ENCODE measurements at regions not wholly inside any gene's neighbourhood (a gene's known extent, or its start where the extent isn't known, plus 50 kb on each side); places are given as distances from the start of the nearest gene placed in this dataset.
A peak's percentile ranks its signal among the peaks of the same experiment; 100 is the strongest.

DNA sequence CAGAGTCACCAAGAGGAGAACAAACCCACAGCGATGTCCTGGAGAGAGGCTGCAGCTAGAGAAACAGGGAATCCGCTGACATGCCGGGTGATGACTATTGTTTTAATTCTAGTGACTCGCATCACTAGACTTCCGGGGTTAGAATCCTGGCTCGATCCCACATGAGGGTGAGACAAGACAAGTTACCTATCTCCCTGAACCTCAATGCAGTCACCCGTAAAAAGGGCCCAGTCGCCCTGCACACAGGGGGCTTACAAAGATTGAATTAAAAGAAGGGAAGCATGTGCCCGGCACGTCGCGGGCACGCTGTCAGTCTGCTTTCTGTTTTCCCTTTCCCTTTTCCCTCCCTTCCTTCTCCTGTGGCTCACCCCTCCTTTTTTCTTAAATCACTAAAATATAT, 212.9 kb upstream of the FOXF1 start:
- Histone ChIP-seq H3K27ac (ENCODE audit: insufficient read depth in 1 of 2, low read depth in 1 of 2, low read length in 2 of 2, poor library complexity in 1 of 2, severe bottlenecking in 2 of 2) (no peak overlapping the region), H3K27me3 (replicated peaks in 2 of 5; ENCODE audit: control insufficient read depth in 4 of 5, insufficient read depth in 5 of 5, low read length in 4 of 5) (peaks cover 3 to 85% (median 47%) of the 10 kb centered on the region in 5 experiments), H3K4me3 (ENCODE audit: control insufficient read depth in 1 of 7, extremely low read depth in 1 of 7, insufficient read depth in 4 of 7, low read depth in 2 of 7, low read length in 6 of 7) (no peak overlapping the region), H3K9me3 (ENCODE audit: control extremely low read depth in 1 of 5, control insufficient read depth in 4 of 5, insufficient read depth in 2 of 5, low read depth in 1 of 5, low read length in 4 of 5) (peaks cover 0 to 5% (median 0%) of the 10 kb centered on the region in 5 experiments), H3K36me3 (ENCODE audit: control insufficient read depth in 4 of 4, insufficient read depth in 4 of 4, low read length in 3 of 4) (no peaks in the 10 kb centered on the region), H3K4me1 (ENCODE audit: control extremely low read depth in 1 of 4, control insufficient read depth in 4 of 4, insufficient read depth in 4 of 4, low read length in 3 of 4) (peaks cover 0 to 9% (median 7%) of the 10 kb centered on the region in 4 experiments)
- POLR2A ChIA-PET = no interaction called here
- CTCF ChIA-PET = no interaction called here
- 70% methylated on average over 7 of the region's 13 CpGs for WGBS (ENCODE audit: insufficient coverage)
- peak in 1 of 3 donors; percentile 16 for DNase-seq

DNA sequence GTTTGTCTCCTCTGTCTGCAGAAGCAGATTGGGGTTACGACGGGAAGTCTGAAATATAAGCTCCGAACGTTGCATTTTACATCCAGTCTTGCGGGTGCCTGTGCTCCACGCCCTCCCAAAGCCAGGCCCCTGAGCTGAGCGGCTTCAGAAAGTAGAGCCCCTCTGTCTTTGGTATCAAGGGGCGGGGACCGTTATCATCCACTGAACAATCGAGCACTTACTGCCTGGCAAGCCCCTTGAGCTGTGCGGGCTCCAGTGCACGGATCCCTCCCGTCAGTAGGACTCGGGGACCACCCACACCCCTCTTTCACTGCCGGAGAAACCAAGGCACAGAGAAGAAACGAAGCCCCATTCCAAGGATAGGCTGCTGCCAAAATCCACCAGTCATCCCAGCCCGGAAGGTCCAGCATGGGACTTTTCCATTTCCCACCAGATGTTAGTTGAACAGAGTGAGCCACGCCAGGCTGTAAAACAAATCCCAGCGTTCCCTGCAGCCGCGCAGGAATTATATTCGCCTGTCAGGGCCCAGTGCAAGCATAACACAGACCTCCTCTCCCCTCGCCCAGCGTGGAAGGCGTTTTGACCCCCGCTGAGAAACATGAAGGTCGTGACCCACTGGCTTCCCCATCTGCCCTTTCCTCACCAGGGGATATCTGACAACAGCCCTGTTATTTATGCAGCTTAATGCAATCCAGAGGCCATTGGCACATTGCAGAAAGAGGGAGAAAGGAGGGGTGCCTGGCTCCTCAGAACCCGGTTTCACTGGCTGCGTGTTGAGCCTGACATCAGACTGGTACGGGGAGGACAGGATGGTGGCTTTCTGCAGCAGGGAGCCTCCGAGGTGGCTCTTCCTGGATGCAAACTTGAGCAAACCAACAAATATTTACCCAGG, 212.2 kb upstream of the FOXF1 start:
- CTCF ChIA-PET = no interaction called here
- Histone ChIP-seq H3K27me3 (replicated peaks in 2 of 5; ENCODE audit: control insufficient read depth in 4 of 5, insufficient read depth in 5 of 5, low read length in 4 of 5) (peaks cover 3 to 80% (median 46%) of the 10 kb centered on the region in 5 experiments), H3K4me3 (ENCODE audit: control insufficient read depth in 1 of 7, extremely low read depth in 1 of 7, insufficient read depth in 4 of 7, low read depth in 2 of 7, low read length in 6 of 7) (no peak overlapping the region), H3K4me1 (ENCODE audit: control extremely low read depth in 1 of 4, control insufficient read depth in 4 of 4, insufficient read depth in 4 of 4, low read length in 3 of 4) (peaks cover 0 to 9% (median 7%) of the 10 kb centered on the region in 4 experiments), H3K27ac (ENCODE audit: insufficient read depth in 1 of 2, low read depth in 1 of 2, low read length in 2 of 2, poor library complexity in 1 of 2, severe bottlenecking in 2 of 2) (no peak overlapping the region), H3K36me3 (ENCODE audit: control insufficient read depth in 4 of 4, insufficient read depth in 4 of 4, low read length in 3 of 4) (no peaks in the 10 kb centered on the region), H3K9me3 (ENCODE audit: control extremely low read depth in 1 of 5, control insufficient read depth in 4 of 5, insufficient read depth in 2 of 5, low read depth in 1 of 5, low read length in 4 of 5) (peaks cover 0 to 5% (median 0%) of the 10 kb centered on the region in 5 experiments)
- 30% methylated on average over 21 of the region's 31 CpGs for WGBS (ENCODE audit: insufficient coverage)
- peak in 1 of 3 donors; percentile 59 for DNase-seq
- POLR2A ChIA-PET = no interaction called here

GRCh38 chr16:86298758-86299134, 211.6 kb upstream of the FOXF1 start:
- Histone ChIP-seq H3K9me3 (ENCODE audit: control extremely low read depth in 1 of 5, control insufficient read depth in 4 of 5, insufficient read depth in 2 of 5, low read depth in 1 of 5, low read length in 4 of 5) (peaks cover 0 to 5% (median 0%) of the 10 kb centered on the region in 5 experiments), H3K27me3 (replicated peaks in 2 of 5; ENCODE audit: control insufficient read depth in 4 of 5, insufficient read depth in 5 of 5, low read length in 4 of 5) (peaks cover 3 to 77% (median 44%) of the 10 kb centered on the region in 5 experiments), H3K27ac (ENCODE audit: insufficient read depth in 1 of 2, low read depth in 1 of 2, low read length in 2 of 2, poor library complexity in 1 of 2, severe bottlenecking in 2 of 2) (no peak overlapping the region), H3K4me3 (ENCODE audit: control insufficient read depth in 1 of 7, extremely low read depth in 1 of 7, insufficient read depth in 4 of 7, low read depth in 2 of 7, low read length in 6 of 7) (no peak overlapping the region), H3K4me1 (ENCODE audit: control extremely low read depth in 1 of 4, control insufficient read depth in 4 of 4, insufficient read depth in 4 of 4, low read length in 3 of 4) (peaks cover 0 to 9% (median 7%) of the 10 kb centered on the region in 4 experiments), H3K36me3 (ENCODE audit: control insufficient read depth in 4 of 4, insufficient read depth in 4 of 4, low read length in 3 of 4) (no peaks in the 10 kb centered on the region)
- CTCF ChIA-PET = no interaction called here
- POLR2A ChIA-PET = no interaction called here
- WGBS (ENCODE audit: insufficient coverage) = 46% methylated on average over 5 of the region's 7 CpGs
- DNase-seq = no peak

- WGBS (ENCODE audit: insufficient coverage) = 85% methylated on average over 17 of the region's 18 CpGs
- POLR2A ChIA-PET = interaction anchor here (0.7 kb wide), 1 partner anchor 21 kb away, joined by 3 read pairs; no protein-coding TSS in a partner anchor
- no peak overlapping the region for H3K4me3 ChIP-seq (ENCODE audit: control insufficient read depth in 1 of 7, extremely low read depth in 1 of 7, insufficient read depth in 4 of 7, low read depth in 2 of 7, low read length in 6 of 7)
- peaks cover 0 to 9% (median 7%) of the 10 kb centered on the region in 4 experiments for H3K4me1 ChIP-seq (ENCODE audit: control extremely low read depth in 1 of 4, control insufficient read depth in 4 of 4, insufficient read depth in 4 of 4, low read length in 3 of 4)
- peaks cover 3 to 70% (median 37%) of the 10 kb centered on the region in 5 experiments for H3K27me3 ChIP-seq (replicated peaks in 2 of 5; ENCODE audit: control insufficient read depth in 4 of 5, insufficient read depth in 5 of 5, low read length in 4 of 5)
- peaks cover 0 to 5% (median 0%) of the 10 kb centered on the region in 5 experiments for H3K9me3 ChIP-seq (ENCODE audit: control extremely low read depth in 1 of 5, control insufficient read depth in 4 of 5, insufficient read depth in 2 of 5, low read depth in 1 of 5, low read length in 4 of 5)
- no peaks in the 10 kb centered on the region for H3K36me3 ChIP-seq (ENCODE audit: control insufficient read depth in 4 of 4, insufficient read depth in 4 of 4, low read length in 3 of 4)
- no peak overlapping the region for H3K27ac ChIP-seq (ENCODE audit: insufficient read depth in 1 of 2, low read depth in 1 of 2, low read length in 2 of 2, poor library complexity in 1 of 2, severe bottlenecking in 2 of 2)
- CTCF ChIA-PET = interaction anchor here (0.7 kb wide), 1 partner anchor 240 kb away, joined by 3 read pairs; no protein-coding TSS in a partner anchor
- no peak for DNase-seq
Observed at GRCh38 chr16:86299882-86300610, 210.3 kb upstream of the FOXF1 start.

DNA sequence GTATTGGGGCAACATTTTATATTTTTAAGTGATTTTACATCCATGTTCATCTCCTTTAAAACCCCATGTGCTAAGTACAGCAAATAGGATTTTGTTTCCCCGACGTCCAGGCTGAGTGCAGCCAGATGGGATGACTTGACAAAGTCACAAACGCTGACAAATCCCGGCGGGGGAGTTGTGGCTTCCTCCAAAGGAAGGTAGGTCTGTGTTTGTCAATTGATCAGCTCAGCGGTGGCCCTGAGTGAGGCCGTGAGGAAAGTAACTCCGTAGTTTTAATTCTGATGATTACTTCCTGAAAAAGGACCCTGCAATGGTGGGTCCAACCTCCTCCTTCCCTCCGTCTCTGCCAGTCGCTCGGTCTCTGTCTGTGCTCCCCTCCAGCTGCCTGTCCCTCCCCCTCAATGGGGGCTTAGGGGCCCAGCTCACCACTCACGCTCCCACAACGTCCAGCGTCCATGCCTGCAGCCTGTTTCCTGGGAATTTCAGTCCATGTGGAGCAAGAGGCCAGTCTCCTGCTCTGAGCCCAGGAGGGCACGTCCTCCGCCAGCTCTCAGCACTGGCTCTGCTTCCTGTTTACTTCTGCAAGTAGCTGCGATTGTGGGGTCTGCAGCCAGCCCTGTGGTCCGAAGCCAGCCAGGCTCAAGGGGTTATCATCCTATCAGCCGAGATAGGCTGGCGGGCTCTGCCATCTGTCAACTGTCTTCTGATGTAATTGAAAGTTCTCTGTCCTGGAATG, 209.4 kb upstream of the FOXF1 start:
- WGBS (ENCODE audit: insufficient coverage) = under 1% methylated on average over 19 of the region's 20 CpGs
- DNase-seq = peak; percentile 68 to 90 (median 87)
- Histone ChIP-seq H3K9me3 (ENCODE audit: control extremely low read depth in 1 of 5, control insufficient read depth in 4 of 5, insufficient read depth in 2 of 5, low read depth in 1 of 5, low read length in 4 of 5) (peaks cover 0 to 5% (median 0%) of the 10 kb centered on the region in 5 experiments), H3K4me1 (ENCODE audit: control extremely low read depth in 1 of 4, control insufficient read depth in 4 of 4, insufficient read depth in 4 of 4, low read length in 3 of 4) (peaks cover 0 to 9% (median 7%) of the 10 kb centered on the region in 4 experiments), H3K36me3 (ENCODE audit: control insufficient read depth in 4 of 4, insufficient read depth in 4 of 4, low read length in 3 of 4) (no peaks in the 10 kb centered on the region), H3K27ac (ENCODE audit: insufficient read depth in 1 of 2, low read depth in 1 of 2, low read length in 2 of 2, poor library complexity in 1 of 2, severe bottlenecking in 2 of 2) (no peak overlapping the region), H3K4me3 (ENCODE audit: control insufficient read depth in 1 of 7, extremely low read depth in 1 of 7, insufficient read depth in 4 of 7, low read depth in 2 of 7, low read length in 6 of 7) (peak overlapping the region in 5 of 7 experiments; percentile 27 to 69 (median 55)), H3K27me3 (replicated peaks in 2 of 5; ENCODE audit: control insufficient read depth in 4 of 5, insufficient read depth in 5 of 5, low read length in 4 of 5) (peaks cover 3 to 67% (median 34%) of the 10 kb centered on the region in 5 experiments)
- POLR2A ChIA-PET = interaction anchor here (0.5 to 0.7 kb wide), 2 partner anchors 20 to 40 kb away, joined by 3 to 5 read pairs; no protein-coding TSS in a partner anchor
- CTCF ChIA-PET = interaction anchor here (1.4 kb wide), 1 partner anchor 217 kb away, joined by 4 read pairs; no protein-coding TSS in a partner anchor

DNA sequence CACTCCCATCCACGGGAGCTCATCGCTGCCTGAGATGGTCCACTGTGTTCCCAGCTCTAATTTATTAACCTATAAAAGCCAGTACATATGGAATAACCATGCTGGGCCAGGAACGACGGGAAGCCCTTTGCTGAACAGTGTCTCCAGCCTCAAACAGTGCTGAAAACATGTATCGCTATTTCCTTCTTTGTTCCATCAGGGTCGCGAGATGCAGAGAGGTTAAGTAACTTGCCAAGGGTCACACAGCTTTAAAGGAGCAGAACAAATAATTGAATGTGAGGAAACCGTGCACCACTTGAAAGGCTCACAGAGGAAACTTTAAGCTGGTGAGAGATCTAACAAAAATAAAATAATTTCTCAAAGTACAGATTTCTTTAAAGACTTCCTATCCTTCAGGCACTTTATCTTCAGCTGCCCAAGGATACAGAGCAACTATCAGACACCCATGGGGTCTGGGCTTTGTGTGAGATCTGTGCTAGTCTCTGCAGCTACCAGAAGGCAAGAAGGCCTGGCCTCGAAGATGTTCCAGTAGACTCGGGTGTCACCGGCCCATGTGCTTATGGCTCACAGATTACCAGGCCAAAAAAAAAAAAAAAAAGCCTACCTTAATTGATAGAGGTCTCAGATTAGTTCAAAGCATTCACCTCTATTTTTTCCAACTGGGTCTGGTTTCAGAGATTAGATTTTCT, 207.8 kb upstream of the FOXF1 start:
- no peaks in the 10 kb centered on the region for H3K36me3 ChIP-seq (ENCODE audit: control insufficient read depth in 4 of 4, insufficient read depth in 4 of 4, low read length in 3 of 4)
- peaks cover 10 to 62% (median 20%) of the 10 kb centered on the region in 5 experiments for H3K27me3 ChIP-seq (replicated peaks in 2 of 5; ENCODE audit: control insufficient read depth in 4 of 5, insufficient read depth in 5 of 5, low read length in 4 of 5)
- ChIA-PET POLR2A (no interaction called here), CTCF (interaction anchor here (1.0 to 1.2 kb wide), 2 partner anchors 13 to 38 kb away, joined by 3 to 4 read pairs; no protein-coding TSS in a partner anchor)
- H3K4me3 ChIP-seq (ENCODE audit: control insufficient read depth in 1 of 7, extremely low read depth in 1 of 7, insufficient read depth in 4 of 7, low read depth in 2 of 7, low read length in 6 of 7) = no peak overlapping the region
- H3K27ac ChIP-seq (ENCODE audit: insufficient read depth in 1 of 2, low read depth in 1 of 2, low read length in 2 of 2, poor library complexity in 1 of 2, severe bottlenecking in 2 of 2) = no peak overlapping the region
- no peaks in the 10 kb centered on the region for H3K9me3 ChIP-seq (ENCODE audit: control extremely low read depth in 1 of 5, control insufficient read depth in 4 of 5, insufficient read depth in 2 of 5, low read depth in 1 of 5, low read length in 4 of 5)
- no peak for DNase-seq
- WGBS (ENCODE audit: insufficient coverage) = 99% methylated on average over 8 of the region's 11 CpGs
- peaks cover 0 to 9% (median 7%) of the 10 kb centered on the region in 4 experiments for H3K4me1 ChIP-seq (ENCODE audit: control extremely low read depth in 1 of 4, control insufficient read depth in 4 of 4, insufficient read depth in 4 of 4, low read length in 3 of 4)
